ENCODE measurements at regions not wholly inside any gene's neighbourhood (a gene's known extent, or its start where the extent isn't known, plus 50 kb on each side); places are given as distances from the start of the nearest gene placed in this dataset.

- DNase-seq, result no peak
These were observed 53.6 kb upstream of the DPT start for GRCh38 chr1:168782559-168783116.

GRCh38 chr1:168783458-168784210 is 54.6 kb upstream of the DPT start:
- DNase-seq, result no peak

- DNase-seq, result no peak
These were observed 57.7 kb upstream of the DPT start for GRCh38 chr1:168786476-168787330.

GRCh38 chr1:168788258-168788657 is 59.3 kb upstream of the DPT start:
- DNase-seq, result no peak

GRCh38 chr1:168789501-168789900 is 60.5 kb upstream of the DPT start:
- DNase-seq, result no peak

GRCh38 chr1:168792142-168792541 is 63.1 kb upstream of the DPT start:
- DNase-seq, result no peak

GRCh38 chr1:168792592-168793125 is 63.7 kb upstream of the DPT start:
- no peak for DNase-seq

GRCh38 chr1:168794057-168794456 is 65.1 kb upstream of the DPT start:
- DNase-seq, result no peak

- no peak for DNase-seq
These were observed 66.7 kb upstream of the DPT start for GRCh38 chr1:168795681-168796080.

- DNase-seq, result no peak
These were observed 71.1 kb upstream of the DPT start for GRCh38 chr1:168799927-168800605.

GRCh38 chr1:168801032-168801745 is 72.2 kb upstream of the DPT start:
- DNase-seq, result no peak

GRCh38 chr1:168803806-168804510 is 75.0 kb upstream of the DPT start:
- no peak for DNase-seq

GRCh38 chr1:168806952-168807351 is 77.9 kb upstream of the DPT start:
- DNase-seq, result no peak

GRCh38 chr1:168811176-168811575 is 82.2 kb upstream of the DPT start:
- no peak for DNase-seq

- DNase-seq, result no peak
These were observed 90.7 kb upstream of the DPT start for GRCh38 chr1:168819668-168820067.

GRCh38 chr1:168821434-168821833 is 92.4 kb upstream of the DPT start:
- DNase-seq, result no peak

GRCh38 chr1:168822911-168823310 is 93.9 kb upstream of the DPT start:
- DNase-seq, result no peak

- DNase-seq, result no peak
These were observed 95.0 kb upstream of the DPT start for GRCh38 chr1:168823988-168824387.

GRCh38 chr1:168824418-168825065 is 95.5 kb upstream of the DPT start:
- no peak for DNase-seq

GRCh38 chr1:168825129-168825528 is 96.1 kb upstream of the DPT start:
- DNase-seq, result no peak

- DNase-seq, result no peak
These were observed 96.8 kb upstream of the DPT start for GRCh38 chr1:168825820-168826219.
